ENCODE measurements at regions not wholly inside any gene's neighbourhood (a gene's known extent, or its start where the extent isn't known, plus 50 kb on each side); places are given as distances from the start of the nearest gene placed in this dataset.

DNA sequence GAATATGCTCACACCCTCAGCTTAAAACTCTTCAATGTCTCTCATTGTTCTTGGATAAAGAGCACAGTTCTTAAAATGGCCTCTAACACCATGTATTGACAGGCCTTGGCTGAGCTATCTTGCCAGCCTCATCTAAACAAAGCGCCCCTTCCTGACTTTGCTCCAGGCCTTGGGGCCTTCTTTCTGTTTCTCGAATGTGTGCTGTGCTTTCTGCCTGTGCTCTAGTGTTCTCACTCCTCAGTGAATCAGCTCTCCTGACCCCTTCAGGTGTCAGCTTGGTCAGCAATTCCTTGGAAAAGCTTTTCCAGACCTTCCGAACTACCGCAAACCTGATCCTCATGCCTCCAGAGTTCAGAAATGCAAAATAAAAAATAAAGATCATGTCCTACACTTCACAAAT lies 346.3 kb upstream of the FSTL5 start:
- Histone ChIP-seq H3K79me2 (ENCODE audit: low read length) (no peaks in the 10 kb centered on the region), H3K9me2 (replicated peaks; ENCODE audit: insufficient read depth, low read length) (no peaks in the 10 kb centered on the region), H3K9me3 (replicated peaks; ENCODE audit: insufficient read depth, low read length) (no peaks in the 10 kb centered on the region), H3K4me3 (ENCODE audit: low read length) (no peak overlapping the region), H3K9ac (ENCODE audit: low read length) (no peak overlapping the region), H3K4me1 (ENCODE audit: low read length) (no peaks in the 10 kb centered on the region), H3K27me3 (replicated peaks; ENCODE audit: insufficient read depth, low read length) (no peaks in the 10 kb centered on the region), H3F3A (ENCODE audit: insufficient read depth, low read length) (no peaks in the 10 kb centered on the region), H3K36me3 (replicated peaks; ENCODE audit: insufficient read depth, low read length) (no peaks in the 10 kb centered on the region), H2AFZ (ENCODE audit: low read length) (no peak overlapping the region), H3K4me2 (ENCODE audit: low read depth, low read length) (no peak overlapping the region), H3K27ac (ENCODE audit: low read length) (no peak overlapping the region), H4K20me1 (ENCODE audit: insufficient read depth, low read length) (no peaks in the 10 kb centered on the region)
- no peak for DNase-seq
- TF ChIP-seq, protein P1, sequence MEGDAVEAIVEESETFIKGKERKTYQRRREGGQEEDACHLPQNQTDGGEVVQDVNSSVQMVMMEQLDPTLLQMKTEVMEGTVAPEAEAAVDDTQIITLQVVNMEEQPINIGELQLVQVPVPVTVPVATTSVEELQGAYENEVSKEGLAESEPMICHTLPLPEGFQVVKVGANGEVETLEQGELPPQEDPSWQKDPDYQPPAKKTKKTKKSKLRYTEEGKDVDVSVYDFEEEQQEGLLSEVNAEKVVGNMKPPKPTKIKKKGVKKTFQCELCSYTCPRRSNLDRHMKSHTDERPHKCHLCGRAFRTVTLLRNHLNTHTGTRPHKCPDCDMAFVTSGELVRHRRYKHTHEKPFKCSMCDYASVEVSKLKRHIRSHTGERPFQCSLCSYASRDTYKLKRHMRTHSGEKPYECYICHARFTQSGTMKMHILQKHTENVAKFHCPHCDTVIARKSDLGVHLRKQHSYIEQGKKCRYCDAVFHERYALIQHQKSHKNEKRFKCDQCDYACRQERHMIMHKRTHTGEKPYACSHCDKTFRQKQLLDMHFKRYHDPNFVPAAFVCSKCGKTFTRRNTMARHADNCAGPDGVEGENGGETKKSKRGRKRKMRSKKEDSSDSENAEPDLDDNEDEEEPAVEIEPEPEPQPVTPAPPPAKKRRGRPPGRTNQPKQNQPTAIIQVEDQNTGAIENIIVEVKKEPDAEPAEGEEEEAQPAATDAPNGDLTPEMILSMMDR (IDR thresholded peaks at IDR 0.05; ENCODE audit: low read length), result no peak
- no peak for TF ChIP-seq EZH2 (optimal IDR thresholded peaks at IDR 0.05; ENCODE audit: low read depth, low read length)
- TF ChIP-seq EZH2phosphoT487 (IDR thresholded peaks at IDR 0.05; ENCODE audit: low read length), result no peak

DNA sequence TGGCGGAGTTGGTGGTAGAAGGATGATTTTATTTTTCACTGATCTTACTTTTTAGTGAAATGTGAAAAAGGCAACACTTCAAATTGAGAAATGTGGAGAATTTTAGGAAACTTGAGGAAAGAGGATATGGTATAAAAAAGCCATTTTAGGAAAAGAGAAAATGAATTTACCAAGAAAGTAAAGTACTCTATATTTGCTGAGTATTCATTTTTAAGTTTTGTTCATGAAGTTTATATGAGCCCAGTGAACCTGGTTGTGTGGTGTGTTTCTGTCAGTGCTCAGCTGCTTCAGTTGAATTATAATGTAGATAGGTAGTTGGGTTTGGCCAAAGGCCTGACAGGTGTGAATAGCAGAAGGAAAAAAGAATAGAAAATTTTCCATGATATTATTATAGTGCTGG lies 345.5 kb upstream of the FSTL5 start:
- no peaks in the 10 kb centered on the region for H3K4me1 ChIP-seq (ENCODE audit: low read length)
- H3K27me3 ChIP-seq (replicated peaks; ENCODE audit: insufficient read depth, low read length), result no peaks in the 10 kb centered on the region
- H4K20me1 ChIP-seq (ENCODE audit: insufficient read depth, low read length), result no peaks in the 10 kb centered on the region
- no peak overlapping the region for H3K27ac ChIP-seq (ENCODE audit: low read length)
- H3K9me2 ChIP-seq (replicated peaks; ENCODE audit: insufficient read depth, low read length), result no peaks in the 10 kb centered on the region
- TF ChIP-seq, protein P1 (IDR thresholded peaks at IDR 0.05; ENCODE audit: low read length), result no peak
- no peak for TF ChIP-seq EZH2phosphoT487 (IDR thresholded peaks at IDR 0.05; ENCODE audit: low read length)
- no peak for TF ChIP-seq EZH2 (optimal IDR thresholded peaks at IDR 0.05; ENCODE audit: low read depth, low read length)
- H2AFZ ChIP-seq (ENCODE audit: low read length), result no peak overlapping the region
- no peaks in the 10 kb centered on the region for H3F3A ChIP-seq (ENCODE audit: insufficient read depth, low read length)
- no peak overlapping the region for H3K4me3 ChIP-seq (ENCODE audit: low read length)
- no peak overlapping the region for H3K4me2 ChIP-seq (ENCODE audit: low read depth, low read length)
- no peaks in the 10 kb centered on the region for H3K9me3 ChIP-seq (replicated peaks; ENCODE audit: insufficient read depth, low read length)
- DNase-seq, result no peak
- H3K36me3 ChIP-seq (replicated peaks; ENCODE audit: insufficient read depth, low read length), result no peaks in the 10 kb centered on the region
- H3K79me2 ChIP-seq (ENCODE audit: low read length), result no peaks in the 10 kb centered on the region
- no peak overlapping the region for H3K9ac ChIP-seq (ENCODE audit: low read length)

- no peaks in the 10 kb centered on the region for H3K9me3 ChIP-seq (replicated peaks; ENCODE audit: insufficient read depth, low read length)
- no peak overlapping the region for H3K4me3 ChIP-seq (ENCODE audit: low read length)
- no peak for DNase-seq
- H3K27me3 ChIP-seq (replicated peaks; ENCODE audit: insufficient read depth, low read length), result no peaks in the 10 kb centered on the region
- H3K27ac ChIP-seq (ENCODE audit: low read length), result no peak overlapping the region
- no peak overlapping the region for H3K9ac ChIP-seq (ENCODE audit: low read length)
- H3K4me1 ChIP-seq (ENCODE audit: low read length), result no peaks in the 10 kb centered on the region
- TF ChIP-seq, protein P1 (IDR thresholded peaks at IDR 0.05; ENCODE audit: low read length), result no peak
- no peak for TF ChIP-seq EZH2phosphoT487 (IDR thresholded peaks at IDR 0.05; ENCODE audit: low read length)
- TF ChIP-seq EZH2 (optimal IDR thresholded peaks at IDR 0.05; ENCODE audit: low read depth, low read length), result no peak
- no peaks in the 10 kb centered on the region for H3K9me2 ChIP-seq (replicated peaks; ENCODE audit: insufficient read depth, low read length)
- no peaks in the 10 kb centered on the region for H3K79me2 ChIP-seq (ENCODE audit: low read length)
- H3K36me3 ChIP-seq (replicated peaks; ENCODE audit: insufficient read depth, low read length), result no peaks in the 10 kb centered on the region
- H3K4me2 ChIP-seq (ENCODE audit: low read depth, low read length), result no peak overlapping the region
- H3F3A ChIP-seq (ENCODE audit: insufficient read depth, low read length), result no peaks in the 10 kb centered on the region
- no peak overlapping the region for H2AFZ ChIP-seq (ENCODE audit: low read length)
- no peaks in the 10 kb centered on the region for H4K20me1 ChIP-seq (ENCODE audit: insufficient read depth, low read length)
Measured at GRCh38 chr4:162506253-162506652, 342.5 kb upstream of the FSTL5 start.
